Ramos (cell line): ENCODE measurements at regions not wholly inside any gene's neighbourhood (a gene's known extent, or its start where the extent isn't known, plus 50 kb on each side); places are given as distances from the start of the nearest gene placed in this dataset.

Experiments
- in situ Hi-C: fragments of 300-500 bp; cut with MboI; formaldehyde crosslinking; loops from one replicate; pipeline ENCODE4 v1.14.3; 2022; ENCODE audit warnings: low sequenced_read_pairs; ENCODE audit not compliant: unreplicated experiment

DNA sequence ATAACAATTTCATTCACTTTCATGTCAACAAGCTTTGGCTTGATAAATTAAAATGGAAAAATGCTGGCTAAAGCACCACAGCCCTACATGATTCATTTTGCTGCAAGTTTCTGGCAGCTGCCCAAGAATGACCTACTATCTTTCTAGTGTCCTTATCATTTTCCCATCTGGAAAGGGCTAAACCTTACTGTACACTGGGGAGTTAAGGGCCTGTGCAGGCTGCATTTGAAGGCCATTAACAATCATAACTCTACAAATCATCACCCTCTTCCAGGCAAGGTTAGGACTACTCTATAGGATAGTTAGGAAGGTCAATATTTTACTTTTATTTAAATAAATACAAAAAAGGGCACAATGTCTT, 579.7 kb upstream of the ZNF608 start:
- in situ Hi-C loops = no loop called here

DNA sequence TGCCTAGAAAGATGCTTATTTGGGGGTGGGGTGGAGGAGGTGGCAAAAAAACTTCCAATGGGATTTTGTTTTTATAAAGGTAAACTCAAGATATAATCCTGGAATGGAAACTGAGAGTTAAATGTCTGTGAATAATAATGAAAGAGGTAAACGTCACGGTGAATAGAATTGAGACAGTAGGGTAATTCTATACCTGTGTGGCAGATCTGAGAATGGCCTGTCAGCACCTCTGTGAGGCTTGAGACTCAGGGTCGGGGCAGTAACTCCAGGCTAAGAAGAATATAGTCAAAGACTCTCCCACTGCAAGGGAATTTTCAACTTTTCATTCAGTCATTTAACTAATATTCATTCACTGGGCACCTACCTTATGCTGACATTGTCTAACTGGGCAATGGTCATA, 581.2 kb upstream of the ZNF608 start:
- in situ Hi-C loops = no loop called here

DNA sequence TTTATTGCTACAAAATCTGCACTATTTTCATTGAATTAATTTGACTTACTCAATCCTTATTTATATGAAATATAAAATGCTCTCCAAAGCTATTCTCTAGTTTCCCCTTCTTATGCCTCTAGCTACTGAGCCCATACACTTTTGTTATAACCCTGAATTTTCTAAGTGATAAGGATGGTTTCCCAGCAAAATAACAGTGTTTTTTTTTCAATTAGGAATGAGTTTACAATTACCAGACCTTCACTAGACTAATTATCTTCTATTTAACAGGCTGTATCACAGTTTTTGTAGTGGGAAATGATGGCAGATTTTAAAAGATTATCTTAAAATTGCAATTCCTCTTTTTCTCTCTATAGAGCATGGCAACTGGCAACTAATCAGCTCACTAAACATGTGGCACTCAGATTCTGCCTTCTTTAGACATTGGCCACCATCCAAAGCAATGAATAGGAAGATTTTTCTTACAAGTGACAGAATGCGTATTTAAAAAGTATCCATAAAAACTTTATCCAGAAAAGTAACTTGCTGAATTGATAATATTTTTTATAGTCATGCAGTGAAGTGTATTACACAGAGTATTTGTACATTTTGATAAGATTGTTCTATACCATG, 585.7 kb upstream of the ZNF608 start:
- in situ Hi-C loops = no loop called here

DNA sequence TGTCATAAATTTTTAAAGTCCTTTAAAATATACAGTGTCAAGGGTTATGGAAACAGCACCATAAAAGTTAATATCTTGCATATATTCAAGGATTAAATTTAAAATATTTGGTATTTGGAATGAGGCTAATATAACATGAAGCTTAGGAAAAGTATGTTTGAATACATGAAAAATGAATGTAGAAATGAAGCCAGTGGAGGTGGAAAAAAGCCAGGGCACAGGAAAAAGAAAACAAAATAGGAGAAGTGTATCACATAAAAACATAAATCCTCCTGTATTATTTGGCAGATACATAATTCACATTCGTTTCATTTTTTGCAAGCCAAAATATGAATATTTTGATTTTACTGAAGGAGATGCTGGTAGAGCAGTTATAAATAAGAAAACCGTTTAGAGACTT, 587.0 kb upstream of the ZNF608 start:
- in situ Hi-C loops = no loop called here

DNA sequence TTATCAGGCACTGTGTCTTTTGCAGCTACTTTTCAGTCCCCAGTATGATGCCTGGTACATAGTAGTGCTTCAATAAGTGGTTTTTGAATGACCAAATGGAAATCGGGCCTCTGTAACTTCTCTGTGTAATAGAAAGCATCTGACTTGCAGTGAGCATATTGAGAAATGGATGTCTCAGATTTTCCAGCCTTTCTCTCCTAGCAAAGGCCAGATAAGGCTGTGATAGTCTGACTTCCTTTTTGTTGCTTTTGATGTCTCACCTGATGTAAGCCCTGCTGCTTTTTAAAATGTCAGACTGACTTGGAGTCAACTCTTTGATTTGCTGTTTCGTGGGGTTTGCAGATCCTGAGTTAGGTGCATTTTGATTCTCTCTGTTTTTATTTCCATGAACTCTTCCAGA, 590.0 kb upstream of the ZNF608 start:
- in situ Hi-C loops = no loop called here

DNA sequence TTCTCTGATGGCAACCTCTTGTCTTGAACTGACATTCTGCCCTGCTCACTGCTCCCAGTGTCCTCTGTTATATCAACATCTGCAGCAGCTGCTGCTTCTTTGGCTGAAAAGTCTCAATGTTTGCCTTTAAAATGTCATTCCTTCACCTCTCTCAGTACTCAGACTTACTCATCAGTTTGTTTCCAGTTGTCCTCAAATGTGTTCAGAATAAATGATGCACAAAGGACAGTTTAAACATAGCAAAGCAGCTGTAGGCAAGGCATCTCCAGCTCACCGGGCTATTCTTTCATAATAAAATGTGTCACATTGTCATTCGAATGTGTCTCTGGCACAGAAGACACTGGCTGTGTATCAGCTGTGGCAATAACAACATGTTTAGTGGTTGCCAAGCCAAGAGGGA, 590.9 kb upstream of the ZNF608 start:
- in situ Hi-C loops = no loop called here

DNA sequence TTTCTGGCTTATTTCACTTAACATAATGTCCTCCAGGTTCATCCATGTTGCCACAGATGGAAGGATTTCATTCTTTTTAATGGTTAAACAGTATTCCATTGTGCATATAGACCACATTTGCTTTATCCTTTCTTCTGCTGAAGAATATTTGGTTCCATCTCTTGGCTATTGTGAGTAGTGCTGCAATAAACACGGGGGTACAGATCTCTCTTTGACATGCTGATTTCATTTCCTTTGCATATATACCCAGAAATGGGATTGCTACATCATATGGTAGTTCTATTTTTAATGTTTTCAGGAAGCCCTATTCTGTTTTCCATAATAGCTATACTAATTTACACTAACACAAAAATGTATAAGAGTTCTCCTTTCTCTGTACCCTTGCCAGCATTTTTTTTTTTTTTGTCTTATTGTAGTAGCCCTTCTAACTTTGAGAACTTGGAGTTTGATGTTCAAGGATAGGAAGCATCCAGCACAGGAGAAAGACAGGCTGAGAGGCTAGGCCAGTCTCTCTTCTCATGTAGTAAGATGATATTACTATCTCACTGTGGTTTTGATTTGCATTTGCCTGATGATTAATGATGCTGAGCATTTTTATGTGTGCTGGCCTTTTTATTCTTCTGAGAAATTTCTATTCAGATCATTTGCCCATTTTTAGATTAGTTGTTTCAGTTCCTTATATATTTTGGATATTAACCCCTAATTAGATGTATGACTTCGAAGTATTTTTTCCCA, 592.2 kb upstream of the ZNF608 start:
- in situ Hi-C loops = no loop called here

DNA sequence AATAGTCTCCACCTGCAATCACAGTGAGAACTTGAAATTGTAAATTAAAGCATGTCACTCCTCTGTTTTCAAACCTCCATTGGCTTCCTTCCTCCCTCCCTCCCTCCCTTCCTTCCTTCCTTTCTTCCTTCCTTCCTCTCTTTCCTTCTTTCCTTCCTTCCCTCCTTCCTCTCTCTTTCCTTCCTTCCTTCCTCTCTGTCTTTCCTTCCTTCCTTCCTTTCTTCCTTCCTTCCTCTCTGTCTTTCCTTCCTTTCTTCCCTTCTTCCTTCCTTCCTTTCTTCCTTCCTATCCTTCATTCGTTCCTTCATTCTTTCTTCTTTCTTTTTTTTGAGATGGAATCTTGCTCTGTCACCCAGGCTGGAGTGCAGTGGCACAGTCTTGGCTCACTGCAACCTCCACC, 595.0 kb upstream of the ZNF608 start:
- in situ Hi-C loops = no loop called here

DNA sequence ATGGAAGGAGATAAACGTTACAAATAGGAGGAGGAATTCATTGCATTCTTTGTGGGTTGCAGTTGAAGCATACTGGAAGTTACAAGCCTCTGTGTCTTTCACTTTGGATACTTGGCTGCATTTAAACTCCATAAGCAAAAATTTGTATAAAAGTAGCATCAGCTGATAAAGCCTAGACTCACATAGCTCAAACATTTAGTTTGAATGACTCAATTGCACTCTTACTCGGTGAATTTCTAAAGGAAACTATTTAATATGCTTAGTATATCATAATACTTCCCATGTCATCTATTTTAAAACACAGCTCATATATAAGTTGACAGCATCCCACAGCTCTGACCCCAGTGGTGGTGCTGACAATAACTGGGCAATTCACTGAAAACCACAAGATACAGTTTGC, 596.6 kb upstream of the ZNF608 start:
- in situ Hi-C loops = no loop called here

DNA sequence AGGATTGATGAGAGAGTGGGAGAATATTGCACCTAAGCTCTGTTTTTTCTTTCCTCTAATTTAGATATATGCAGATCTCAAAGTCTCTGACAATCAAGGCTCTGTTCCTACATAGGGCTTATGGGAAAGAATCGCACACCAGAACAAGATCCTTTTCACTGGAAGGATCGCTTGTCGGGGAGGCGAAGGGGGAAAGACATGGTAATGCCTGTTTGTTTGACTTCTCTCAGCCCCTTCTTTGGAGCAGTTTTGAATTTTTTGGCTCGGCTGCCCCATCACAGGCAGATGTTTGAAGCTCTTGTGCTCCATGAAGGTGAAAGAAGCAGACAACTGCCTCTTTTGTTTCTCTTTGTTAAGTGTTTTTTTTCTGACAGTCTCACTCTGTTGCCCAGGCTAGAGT, 599.9 kb upstream of the ZNF608 start:
- in situ Hi-C loops = no loop called here

DNA sequence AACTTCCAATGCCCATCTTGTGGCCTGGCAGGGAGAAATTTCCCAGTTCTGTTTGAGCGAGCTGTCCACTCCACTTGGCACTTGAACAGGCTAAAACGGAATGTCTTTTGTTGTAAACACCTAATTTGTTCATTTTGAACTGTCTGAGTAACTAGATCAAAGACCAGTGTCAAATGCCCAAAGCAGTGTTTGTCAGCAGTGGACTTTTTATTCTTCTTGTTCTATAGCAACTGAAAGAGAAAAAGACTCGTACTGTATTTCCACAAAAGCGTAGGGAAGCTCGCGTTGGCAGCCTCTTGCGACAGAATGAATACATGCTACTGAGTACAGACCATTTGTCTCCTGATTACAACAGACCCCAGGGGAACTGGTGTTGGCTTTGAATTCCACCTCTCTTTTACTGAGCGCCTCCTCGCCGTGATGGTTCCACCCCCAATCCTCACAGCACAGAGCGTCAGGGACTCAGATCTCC, 601.8 kb upstream of the ZNF608 start:
- in situ Hi-C loops = no loop called here

DNA sequence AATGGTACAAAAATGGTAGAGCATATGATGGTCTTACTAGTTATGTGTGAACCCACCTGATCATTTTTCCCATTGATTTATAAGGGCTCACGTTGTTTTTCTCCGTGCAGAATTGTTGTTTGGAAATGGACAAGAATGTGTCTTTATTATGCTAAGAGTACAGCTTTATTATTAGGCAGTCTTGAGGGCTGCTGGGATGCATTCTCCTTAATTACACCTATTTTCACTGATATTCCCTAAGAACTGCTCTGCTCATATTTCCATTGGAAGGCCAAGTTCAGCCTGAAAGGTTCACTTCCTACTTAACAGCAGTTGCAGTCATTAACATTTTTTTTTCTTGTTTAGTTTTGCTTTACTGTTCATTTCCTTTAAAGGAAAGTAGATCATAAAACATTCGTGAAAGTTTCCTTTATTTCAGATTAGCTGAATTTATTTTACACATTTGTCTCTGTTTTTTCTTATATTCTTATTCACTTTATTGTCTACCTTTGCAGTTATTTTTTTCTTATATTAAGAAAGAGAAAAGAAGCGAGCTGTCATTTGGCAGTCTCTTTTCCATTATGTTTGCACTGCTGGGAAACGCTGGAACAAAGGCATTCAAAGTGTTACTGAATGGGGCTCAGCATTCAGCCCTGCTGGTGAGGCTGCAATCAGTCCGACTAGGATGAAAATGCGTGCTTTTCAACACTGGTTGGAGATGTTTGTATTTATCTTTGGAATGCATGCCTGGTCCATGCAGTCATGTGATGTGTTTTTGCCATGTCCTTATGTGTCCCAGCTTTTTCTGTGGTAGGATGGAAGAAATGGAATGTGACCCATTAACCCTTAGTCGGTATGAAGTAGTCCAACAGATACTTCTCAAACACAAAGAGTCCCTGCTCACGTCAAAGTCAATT, 602.7 kb upstream of the ZNF608 start:
- in situ Hi-C loops = no loop called here

DNA sequence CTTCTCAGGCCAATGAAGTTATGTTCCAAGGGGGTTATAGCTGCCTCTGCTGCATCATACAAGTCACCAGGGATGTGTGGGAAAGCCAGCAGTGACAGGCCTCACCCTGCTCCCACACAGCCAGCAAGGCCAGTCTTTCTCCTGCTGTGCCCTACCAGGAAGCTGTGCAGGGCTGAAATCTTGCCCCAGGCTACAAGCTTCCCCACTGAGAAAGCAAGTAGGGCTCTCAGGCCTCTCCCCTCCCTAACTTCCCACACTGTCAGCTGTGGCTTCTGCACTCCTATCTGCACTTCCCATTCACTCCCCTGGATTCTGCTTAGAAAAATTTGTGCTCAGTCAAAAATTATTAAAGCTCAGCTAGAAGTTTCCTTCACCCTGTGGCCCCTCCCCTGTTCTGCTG, 611.2 kb upstream of the ZNF608 start:
- in situ Hi-C loops = no loop called here

DNA sequence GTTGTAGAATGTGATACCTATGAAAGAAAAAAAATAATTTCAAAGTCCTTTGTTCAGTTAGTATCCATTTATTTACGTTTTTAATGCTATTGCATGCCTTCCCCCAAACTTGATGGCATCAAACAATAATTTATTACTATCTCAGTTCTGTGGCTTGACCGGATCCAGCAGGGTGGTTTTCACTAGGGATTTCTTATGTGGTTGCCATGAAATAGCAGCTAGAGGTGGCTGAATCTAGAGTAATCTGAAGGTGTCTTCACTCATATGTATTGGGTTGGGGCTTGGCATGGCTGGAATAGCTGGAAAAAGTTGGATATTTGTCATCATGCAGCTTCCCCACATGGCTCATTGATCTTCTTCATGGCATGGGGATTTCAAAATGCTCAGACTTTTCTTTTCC, 619.3 kb upstream of the ZNF608 start:
- in situ Hi-C loops = no loop called here

DNA sequence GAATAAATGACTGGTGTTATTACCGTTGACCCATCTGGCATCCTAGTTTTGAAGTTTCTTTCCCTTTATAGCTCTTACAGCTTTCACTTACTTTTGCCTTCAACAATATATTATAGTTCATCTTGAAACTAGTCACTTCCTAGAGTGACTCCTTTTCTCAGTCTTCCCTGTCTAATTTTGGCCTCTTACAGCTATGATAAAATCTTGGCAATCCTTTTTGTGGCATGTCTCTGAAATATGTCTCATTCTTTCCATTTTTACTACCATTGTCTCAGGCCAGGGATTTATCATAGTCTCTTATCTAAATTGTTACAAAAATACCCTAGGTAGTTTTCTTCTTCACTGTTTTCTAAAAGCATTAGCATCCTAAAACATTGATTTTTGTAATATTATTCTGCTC, 621.3 kb upstream of the ZNF608 start:
- in situ Hi-C loops = no loop called here

DNA sequence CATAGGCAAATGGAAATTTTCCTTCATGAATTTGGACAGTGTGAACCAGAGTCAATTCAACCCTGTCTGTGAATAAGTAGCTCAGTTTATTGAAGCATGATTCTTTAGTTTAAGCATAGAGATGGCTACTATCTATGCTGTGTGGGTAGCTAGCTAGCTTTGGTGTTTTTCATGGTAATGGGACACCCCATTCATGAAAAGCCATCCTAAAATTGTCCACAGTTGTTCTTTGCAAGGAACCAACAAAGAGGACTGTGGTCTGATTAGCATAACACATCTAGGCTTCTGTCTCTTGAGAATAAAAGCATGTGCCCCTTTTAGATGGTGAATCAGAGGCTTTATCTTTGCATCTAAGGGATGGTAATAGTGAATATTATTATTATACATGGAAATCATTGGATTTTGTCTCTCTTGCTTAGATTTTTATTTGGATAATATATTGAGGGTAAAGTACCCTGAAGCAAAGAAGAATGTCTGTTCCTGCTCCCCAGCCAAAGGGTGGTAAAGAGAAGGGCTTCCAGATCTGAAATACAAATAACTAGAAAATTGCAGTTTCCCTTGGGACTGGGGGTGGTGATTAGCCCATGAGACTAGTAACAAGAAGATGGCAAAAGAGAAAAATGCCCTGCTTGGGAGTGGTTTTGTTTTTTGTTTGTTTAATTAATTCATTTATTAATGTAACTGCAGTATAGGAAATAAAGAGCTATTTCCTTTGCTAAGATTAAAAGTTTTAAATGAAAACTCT, 624.2 kb upstream of the ZNF608 start:
- in situ Hi-C loops = no loop called here

DNA sequence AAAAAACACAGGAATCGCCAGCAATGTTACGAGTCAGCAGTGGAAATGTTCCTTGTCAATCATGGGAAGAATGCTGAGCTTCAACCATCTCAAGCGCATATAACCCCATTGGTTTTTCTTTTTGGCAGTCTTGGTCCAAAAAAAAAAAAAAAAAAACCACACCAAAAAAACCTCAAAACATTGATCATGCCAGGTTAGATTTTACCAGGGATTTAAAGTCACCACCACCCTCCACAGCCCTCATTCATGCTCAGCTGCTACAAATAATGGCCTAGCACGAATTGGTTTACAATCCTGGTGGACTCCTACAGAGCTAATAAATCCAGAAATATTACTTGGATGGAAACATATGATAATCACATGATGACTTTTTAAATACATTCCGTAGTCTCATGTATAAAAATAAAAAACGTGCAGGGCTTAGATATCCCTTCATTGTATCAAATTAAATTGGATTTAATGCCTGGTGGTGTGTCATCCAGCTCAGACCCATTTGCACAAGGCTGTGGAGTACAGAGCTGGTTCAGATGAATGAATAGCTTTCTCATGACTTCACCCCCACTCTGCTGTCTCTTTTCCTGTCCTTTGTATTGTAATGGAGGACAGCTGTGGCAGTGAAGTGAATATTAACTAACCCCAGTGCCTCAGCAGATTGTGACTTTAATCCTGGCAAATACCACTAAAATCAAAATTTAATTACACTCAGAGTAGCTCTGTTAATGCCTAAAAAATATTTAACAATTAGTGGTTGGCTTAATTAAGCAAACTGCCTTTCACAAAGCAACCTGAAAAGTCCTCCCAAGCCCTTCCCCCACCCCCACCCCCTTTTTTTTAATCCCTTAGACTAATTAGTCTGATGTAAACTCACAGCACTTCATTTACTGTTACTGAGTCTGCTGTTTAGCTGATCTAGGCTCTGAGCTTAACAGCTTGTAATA, 626.5 kb upstream of the ZNF608 start:
- in situ Hi-C loops = no loop called here

DNA sequence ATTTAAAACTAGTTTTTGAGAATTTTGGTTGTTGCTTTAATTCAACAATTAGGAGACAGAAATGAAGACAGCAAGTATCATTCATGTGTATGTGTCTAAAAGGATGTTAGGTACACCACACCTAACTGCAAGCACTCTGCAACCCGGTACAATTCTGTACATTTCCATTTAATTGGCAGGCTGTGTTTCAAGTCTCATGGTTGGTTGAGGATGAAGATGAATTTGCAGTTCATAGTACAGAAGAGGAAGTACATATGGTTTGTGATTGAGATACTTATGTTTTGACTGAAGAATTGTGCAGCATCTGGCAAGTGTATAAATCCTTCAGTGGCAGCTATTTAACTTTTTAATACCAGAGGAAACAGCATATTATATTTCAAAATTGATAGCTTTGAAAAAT, 628.7 kb upstream of the ZNF608 start:
- in situ Hi-C loops = no loop called here

DNA sequence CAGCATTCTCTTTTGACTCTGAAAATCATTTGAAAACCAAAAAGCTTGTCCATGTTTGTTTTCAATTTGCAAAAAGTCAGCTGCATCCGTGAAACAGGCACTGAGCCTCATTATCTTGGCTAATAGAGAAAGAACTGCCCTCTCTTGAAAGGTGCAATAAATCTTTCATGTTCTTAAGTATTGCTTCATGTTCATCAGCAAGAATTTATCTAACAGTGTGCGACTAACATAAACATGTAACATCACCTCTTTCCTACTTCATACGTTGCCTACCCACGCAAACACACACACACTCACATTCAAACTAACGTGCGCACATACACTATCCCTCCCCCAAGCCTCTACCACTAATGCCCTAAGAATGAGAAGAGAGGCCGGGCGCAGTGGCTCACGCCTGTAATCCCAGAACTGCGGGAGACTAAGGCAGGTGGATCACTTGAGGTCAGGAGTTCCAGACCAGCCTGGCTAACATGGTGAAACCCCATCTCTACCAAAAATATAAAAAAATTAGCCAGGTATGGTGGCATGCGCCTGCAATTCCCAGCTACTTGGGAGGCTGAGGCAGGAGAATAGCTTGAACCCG, 629.7 kb upstream of the ZNF608 start:
- in situ Hi-C loops = no loop called here
